ENCODE measurements at regions not wholly inside any gene's neighbourhood (a gene's known extent, or its start where the extent isn't known, plus 50 kb on each side); places are given as distances from the start of the nearest gene placed in this dataset.

DNA sequence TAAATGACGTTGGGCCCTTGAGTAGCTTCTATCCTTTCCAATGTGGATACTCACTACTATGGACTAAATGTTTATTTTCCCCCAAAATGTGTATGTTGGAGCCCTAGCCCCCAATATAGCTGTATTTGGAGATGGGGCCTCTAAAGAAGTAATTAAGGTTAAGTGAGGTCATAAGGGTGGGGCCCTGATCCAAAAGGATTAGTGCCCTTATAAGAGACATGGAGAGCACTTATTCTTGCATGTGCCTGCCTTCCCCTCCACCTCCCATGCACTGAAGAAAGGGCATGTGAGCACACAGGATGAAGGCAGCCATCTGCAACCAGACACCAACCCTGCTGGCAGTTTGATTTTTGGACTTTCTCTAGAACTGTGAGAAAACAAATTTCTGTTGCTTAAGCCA is 115.7 kb upstream of the MED13 start (continued):
- no peak for TF ChIP-seq JUND (IDR thresholded peaks at IDR 0.05)
- no peak for TF ChIP-seq YY1 (IDR thresholded peaks at IDR 0.05)
- TF ChIP-seq FOXA2 (IDR thresholded peaks at IDR 0.05) = no peak
- TF ChIP-seq TAF1 (conservative IDR thresholded peaks at IDR 0.05) = no peak
- no peak for TF ChIP-seq GABPA (IDR thresholded peaks at IDR 0.05 in 1 of 2, conservative IDR thresholded peaks at IDR 0.05 in 1 of 2)

DNA sequence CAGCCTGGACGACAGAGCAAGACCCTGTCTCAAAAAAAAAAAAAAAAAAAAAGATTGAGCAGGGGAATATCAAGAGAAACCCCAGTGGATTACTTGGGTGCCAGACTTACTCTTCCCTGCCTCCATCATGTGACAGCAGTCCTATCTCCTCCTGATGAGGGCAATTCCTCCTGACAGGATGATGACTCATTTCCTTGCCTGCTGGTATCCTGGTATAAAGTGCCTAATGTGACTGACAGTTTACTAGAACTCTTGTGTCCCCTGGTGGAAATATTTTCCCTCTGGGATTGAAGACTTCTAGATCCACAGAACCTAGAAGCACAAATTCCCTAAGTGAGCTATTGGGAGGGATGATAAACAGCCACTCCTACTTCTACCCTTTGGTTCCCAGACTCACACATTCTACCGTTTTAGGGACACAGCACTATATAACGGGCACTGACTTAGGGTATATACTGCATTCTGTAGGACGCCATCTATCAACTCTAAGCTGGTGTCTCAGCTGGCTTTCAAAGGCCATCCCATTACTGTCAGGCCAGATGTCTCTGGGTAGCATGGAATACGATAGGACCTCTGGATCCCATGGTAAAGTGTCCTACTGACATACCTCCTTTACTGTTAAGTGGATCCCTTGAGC is 114.6 kb upstream of the MED13 start:
- 84% methylated on average over 5 of the region's 5 CpGs for WGBS
- H3K27ac ChIP-seq (ENCODE audit: low read depth in 1 of 2, low read length in 2 of 2) = no peak overlapping the region
- H3K4me3 ChIP-seq (ENCODE audit: low read depth in 1 of 3, low read length in 3 of 3) = no peak overlapping the region
- H3K27me3 ChIP-seq (ENCODE audit: control insufficient read depth in 4 of 4, insufficient read depth in 4 of 4, low read length in 3 of 4) = no peaks in the 10 kb centered on the region
- no peaks in the 10 kb centered on the region for H3K4me1 ChIP-seq (ENCODE audit: control insufficient read depth in 4 of 4, insufficient read depth in 4 of 4, low read length in 3 of 4)
- TF ChIP-seq RXRA (IDR thresholded peaks at IDR 0.05) (no peak), HNF4G (IDR thresholded peaks at IDR 0.05) (no peak), EGR1 (IDR thresholded peaks at IDR 0.05; ENCODE audit: low read depth in 2 of 2) (no peak), GABPA (IDR thresholded peaks at IDR 0.05 in 1 of 2, conservative IDR thresholded peaks at IDR 0.05 in 1 of 2) (no peak), FOXA2 (IDR thresholded peaks at IDR 0.05) (no peak), TAF1 (conservative IDR thresholded peaks at IDR 0.05) (no peak)
- TF ChIP-seq, protein P1, sequence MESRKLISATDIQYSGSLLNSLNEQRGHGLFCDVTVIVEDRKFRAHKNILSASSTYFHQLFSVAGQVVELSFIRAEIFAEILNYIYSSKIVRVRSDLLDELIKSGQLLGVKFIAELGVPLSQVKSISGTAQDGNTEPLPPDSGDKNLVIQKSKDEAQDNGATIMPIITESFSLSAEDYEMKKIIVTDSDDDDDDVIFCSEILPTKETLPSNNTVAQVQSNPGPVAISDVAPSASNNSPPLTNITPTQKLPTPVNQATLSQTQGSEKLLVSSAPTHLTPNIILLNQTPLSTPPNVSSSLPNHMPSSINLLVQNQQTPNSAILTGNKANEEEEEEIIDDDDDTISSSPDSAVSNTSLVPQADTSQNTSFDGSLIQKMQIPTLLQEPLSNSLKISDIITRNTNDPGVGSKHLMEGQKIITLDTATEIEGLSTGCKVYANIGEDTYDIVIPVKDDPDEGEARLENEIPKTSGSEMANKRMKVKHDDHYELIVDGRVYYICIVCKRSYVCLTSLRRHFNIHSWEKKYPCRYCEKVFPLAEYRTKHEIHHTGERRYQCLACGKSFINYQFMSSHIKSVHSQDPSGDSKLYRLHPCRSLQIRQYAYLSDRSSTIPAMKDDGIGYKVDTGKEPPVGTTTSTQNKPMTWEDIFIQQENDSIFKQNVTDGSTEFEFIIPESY (IDR thresholded peaks at IDR 0.05) = no peak
- TF ChIP-seq, protein P2, sequence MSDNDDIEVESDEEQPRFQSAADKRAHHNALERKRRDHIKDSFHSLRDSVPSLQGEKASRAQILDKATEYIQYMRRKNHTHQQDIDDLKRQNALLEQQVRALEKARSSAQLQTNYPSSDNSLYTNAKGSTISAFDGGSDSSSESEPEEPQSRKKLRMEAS (IDR thresholded peaks at IDR 0.05) = no peak
- TF ChIP-seq, protein P3, sequence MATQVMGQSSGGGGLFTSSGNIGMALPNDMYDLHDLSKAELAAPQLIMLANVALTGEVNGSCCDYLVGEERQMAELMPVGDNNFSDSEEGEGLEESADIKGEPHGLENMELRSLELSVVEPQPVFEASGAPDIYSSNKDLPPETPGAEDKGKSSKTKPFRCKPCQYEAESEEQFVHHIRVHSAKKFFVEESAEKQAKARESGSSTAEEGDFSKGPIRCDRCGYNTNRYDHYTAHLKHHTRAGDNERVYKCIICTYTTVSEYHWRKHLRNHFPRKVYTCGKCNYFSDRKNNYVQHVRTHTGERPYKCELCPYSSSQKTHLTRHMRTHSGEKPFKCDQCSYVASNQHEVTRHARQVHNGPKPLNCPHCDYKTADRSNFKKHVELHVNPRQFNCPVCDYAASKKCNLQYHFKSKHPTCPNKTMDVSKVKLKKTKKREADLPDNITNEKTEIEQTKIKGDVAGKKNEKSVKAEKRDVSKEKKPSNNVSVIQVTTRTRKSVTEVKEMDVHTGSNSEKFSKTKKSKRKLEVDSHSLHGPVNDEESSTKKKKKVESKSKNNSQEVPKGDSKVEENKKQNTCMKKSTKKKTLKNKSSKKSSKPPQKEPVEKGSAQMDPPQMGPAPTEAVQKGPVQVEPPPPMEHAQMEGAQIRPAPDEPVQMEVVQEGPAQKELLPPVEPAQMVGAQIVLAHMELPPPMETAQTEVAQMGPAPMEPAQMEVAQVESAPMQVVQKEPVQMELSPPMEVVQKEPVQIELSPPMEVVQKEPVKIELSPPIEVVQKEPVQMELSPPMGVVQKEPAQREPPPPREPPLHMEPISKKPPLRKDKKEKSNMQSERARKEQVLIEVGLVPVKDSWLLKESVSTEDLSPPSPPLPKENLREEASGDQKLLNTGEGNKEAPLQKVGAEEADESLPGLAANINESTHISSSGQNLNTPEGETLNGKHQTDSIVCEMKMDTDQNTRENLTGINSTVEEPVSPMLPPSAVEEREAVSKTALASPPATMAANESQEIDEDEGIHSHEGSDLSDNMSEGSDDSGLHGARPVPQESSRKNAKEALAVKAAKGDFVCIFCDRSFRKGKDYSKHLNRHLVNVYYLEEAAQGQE (IDR thresholded peaks at IDR 0.05) = no peak
- no peak overlapping the region for H3K9ac ChIP-seq (ENCODE audit: low read depth in 1 of 2, low read length in 2 of 2)
- peaks cover 6 to 12% (median 10%) of the 10 kb centered on the region in 4 donors for H3K9me3 ChIP-seq (ENCODE audit: control insufficient read depth in 4 of 4, low read length in 3 of 4)
- no peaks in the 10 kb centered on the region for H3K36me3 ChIP-seq (ENCODE audit: control insufficient read depth in 4 of 4, insufficient read depth in 3 of 4, low read depth in 1 of 4, low read length in 3 of 4)
- DNase-seq (ENCODE audit: low spot score) = no peak

DNA sequence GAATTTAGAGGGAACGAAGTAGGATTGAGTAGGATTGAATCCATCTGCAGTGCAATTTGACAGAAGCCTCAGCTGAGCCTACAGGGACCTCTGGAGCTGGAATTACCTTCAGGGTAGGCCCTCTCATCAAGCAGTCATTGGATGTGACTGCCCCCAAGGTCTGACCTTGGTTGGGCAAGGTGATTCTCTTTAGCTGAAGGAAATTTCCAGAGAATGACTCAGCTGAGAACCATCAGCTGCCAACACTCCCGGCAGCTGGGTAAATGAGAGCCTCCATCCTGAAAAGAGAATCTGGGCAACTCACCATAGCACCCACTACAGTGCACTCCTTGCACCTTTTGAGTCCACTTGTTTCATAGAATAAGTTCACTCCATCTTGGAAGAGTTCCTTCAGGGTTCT is 113.5 kb upstream of the MED13 start:
- no peaks in the 10 kb centered on the region for H3K4me1 ChIP-seq (ENCODE audit: control insufficient read depth in 4 of 4, insufficient read depth in 4 of 4, low read length in 3 of 4)
- H3K9ac ChIP-seq (ENCODE audit: low read depth in 1 of 2, low read length in 2 of 2) = no peak overlapping the region
- 88% methylated on average over 2 of the region's 2 CpGs for WGBS
- H3K9me3 ChIP-seq (ENCODE audit: control insufficient read depth in 4 of 4, low read length in 3 of 4) = peaks cover 6 to 12% (median 10%) of the 10 kb centered on the region in 4 donors
- no peaks in the 10 kb centered on the region for H3K36me3 ChIP-seq (ENCODE audit: control insufficient read depth in 4 of 4, insufficient read depth in 3 of 4, low read depth in 1 of 4, low read length in 3 of 4)
- no peak overlapping the region for H3K4me3 ChIP-seq (ENCODE audit: low read depth in 1 of 3, low read length in 3 of 3)
- H3K27me3 ChIP-seq (ENCODE audit: control insufficient read depth in 4 of 4, insufficient read depth in 4 of 4, low read length in 3 of 4) = no peaks in the 10 kb centered on the region
- no peak for DNase-seq (ENCODE audit: low spot score)
- TF ChIP-seq FOXA2 (IDR thresholded peaks at IDR 0.05) = no peak
- no peak for TF ChIP-seq RXRA (IDR thresholded peaks at IDR 0.05)
- TF ChIP-seq, protein P4, sequence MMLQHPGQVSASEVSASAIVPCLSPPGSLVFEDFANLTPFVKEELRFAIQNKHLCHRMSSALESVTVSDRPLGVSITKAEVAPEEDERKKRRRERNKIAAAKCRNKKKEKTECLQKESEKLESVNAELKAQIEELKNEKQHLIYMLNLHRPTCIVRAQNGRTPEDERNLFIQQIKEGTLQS (IDR thresholded peaks at IDR 0.05) = no peak
- no peak for TF ChIP-seq FOXA1 (IDR thresholded peaks at IDR 0.05)
- TF ChIP-seq, protein P5, sequence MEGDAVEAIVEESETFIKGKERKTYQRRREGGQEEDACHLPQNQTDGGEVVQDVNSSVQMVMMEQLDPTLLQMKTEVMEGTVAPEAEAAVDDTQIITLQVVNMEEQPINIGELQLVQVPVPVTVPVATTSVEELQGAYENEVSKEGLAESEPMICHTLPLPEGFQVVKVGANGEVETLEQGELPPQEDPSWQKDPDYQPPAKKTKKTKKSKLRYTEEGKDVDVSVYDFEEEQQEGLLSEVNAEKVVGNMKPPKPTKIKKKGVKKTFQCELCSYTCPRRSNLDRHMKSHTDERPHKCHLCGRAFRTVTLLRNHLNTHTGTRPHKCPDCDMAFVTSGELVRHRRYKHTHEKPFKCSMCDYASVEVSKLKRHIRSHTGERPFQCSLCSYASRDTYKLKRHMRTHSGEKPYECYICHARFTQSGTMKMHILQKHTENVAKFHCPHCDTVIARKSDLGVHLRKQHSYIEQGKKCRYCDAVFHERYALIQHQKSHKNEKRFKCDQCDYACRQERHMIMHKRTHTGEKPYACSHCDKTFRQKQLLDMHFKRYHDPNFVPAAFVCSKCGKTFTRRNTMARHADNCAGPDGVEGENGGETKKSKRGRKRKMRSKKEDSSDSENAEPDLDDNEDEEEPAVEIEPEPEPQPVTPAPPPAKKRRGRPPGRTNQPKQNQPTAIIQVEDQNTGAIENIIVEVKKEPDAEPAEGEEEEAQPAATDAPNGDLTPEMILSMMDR (IDR thresholded peaks at IDR 0.05; ENCODE audit: low read depth, low read length, missing input control) = no peak
- no peak for TF ChIP-seq EGR1 (IDR thresholded peaks at IDR 0.05; ENCODE audit: low read depth in 2 of 2)
- TF ChIP-seq, protein P2 (IDR thresholded peaks at IDR 0.05) = no peak
- TF ChIP-seq, protein P1 (IDR thresholded peaks at IDR 0.05) = no peak
- no peak overlapping the region for H3K27ac ChIP-seq (ENCODE audit: low read depth in 1 of 2, low read length in 2 of 2)
